ENCODE measurements at regions not wholly inside any gene's neighbourhood (a gene's known extent, or its start where the extent isn't known, plus 50 kb on each side); places are given as distances from the start of the nearest gene placed in this dataset.

DNA sequence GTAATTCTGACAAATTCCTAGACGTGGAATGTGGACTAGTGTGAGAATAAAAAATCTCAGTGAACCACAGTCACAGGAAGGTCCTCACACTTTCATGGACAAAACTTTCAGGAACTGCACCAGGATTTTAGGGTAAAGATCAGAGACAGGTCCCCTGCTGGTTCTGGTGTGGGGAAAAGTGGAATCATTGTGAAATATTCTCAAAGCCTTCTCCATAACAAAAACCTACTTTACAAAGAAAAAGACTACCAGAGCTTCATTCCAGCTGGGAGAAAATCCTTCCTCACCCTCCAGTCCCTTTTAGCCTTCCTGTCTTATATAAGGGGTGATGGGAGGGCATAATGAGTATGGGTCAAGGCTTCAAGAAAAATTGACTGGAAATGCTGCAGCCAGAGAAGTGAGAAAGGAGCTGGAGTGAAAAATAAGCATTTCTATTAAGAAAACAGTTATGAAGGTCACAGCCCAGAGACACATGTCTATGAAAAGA is 325.8 kb downstream of the ARAP2 start:
- TF ChIP-seq, protein P1, sequence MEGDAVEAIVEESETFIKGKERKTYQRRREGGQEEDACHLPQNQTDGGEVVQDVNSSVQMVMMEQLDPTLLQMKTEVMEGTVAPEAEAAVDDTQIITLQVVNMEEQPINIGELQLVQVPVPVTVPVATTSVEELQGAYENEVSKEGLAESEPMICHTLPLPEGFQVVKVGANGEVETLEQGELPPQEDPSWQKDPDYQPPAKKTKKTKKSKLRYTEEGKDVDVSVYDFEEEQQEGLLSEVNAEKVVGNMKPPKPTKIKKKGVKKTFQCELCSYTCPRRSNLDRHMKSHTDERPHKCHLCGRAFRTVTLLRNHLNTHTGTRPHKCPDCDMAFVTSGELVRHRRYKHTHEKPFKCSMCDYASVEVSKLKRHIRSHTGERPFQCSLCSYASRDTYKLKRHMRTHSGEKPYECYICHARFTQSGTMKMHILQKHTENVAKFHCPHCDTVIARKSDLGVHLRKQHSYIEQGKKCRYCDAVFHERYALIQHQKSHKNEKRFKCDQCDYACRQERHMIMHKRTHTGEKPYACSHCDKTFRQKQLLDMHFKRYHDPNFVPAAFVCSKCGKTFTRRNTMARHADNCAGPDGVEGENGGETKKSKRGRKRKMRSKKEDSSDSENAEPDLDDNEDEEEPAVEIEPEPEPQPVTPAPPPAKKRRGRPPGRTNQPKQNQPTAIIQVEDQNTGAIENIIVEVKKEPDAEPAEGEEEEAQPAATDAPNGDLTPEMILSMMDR (IDR thresholded peaks at IDR 0.05): no peak
- no peak for TF ChIP-seq ZFX (IDR thresholded peaks at IDR 0.05; ENCODE audit: borderline replicate concordance)

All from 22Rv1 (cell line).